GM20000 (cell line): ENCODE measurements at regions not wholly inside any gene's neighbourhood (a gene's known extent, or its start where the extent isn't known, plus 50 kb on each side); places are given as distances from the start of the nearest gene placed in this dataset.

Experiments used
- DNase-seq: peaks from one replicate; pipeline ENCODE4 v3.0.0; 2012; ENCODE audit warnings: low spot score
- CTCF ChIP-seq: IDR thresholded peaks from 2 replicates; pipeline ENCODE4 v1.5.1; 2012; ENCODE audit warnings: mild to moderate bottlenecking, control low read depth; ENCODE audit errors: extremely low read depth, missing control alignments

DNA sequence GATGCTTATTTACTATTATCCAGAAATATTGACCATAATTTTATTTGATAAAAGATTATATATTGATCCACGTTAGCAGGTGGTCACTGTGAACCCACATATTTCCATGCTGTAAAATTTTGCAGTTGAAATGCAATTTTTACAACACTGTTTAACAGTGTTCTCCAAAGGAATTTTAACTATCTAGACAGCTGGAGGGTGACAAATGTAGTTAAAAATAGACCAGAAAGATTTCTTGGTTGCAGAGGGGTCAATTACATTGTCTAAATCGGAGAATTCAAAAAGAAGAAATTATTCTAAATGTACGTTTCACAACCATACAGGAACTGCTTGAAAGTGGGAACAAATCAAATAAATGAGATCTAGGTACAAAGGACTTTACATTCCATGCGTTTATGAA lies 625.2 kb upstream of the NCAM2 start:
- DNase-seq: no peak
- no peak for TF ChIP-seq CTCF

GRCh38 chr21:20377250-20377649 lies 621.0 kb upstream of the NCAM2 start:
- no peak for DNase-seq
- no peak for TF ChIP-seq CTCF

DNA sequence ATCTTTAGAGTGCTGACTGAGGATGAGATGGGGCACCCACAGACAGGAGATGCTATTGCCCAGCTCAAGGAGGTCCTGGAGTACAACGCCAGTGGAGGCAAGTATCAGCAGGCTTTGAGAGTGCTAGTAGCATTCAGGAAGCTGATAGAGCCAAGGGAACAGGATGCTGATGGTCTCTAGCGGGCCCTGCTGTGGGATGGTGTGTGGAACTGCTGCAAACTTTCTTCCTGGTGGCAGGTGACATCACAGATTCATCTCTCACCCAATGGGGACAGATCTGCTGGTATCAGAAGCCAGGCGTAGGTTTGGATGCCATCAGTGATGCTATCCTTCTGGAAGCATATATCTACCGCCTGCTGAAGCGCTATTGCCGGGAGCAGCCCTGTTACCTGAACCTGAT lies 609.8 kb upstream of the NCAM2 start:
- DNase-seq: no peak
- TF ChIP-seq CTCF: no peak

- no peak for DNase-seq
- TF ChIP-seq CTCF: no peak
These were observed 601.4 kb upstream of the NCAM2 start for GRCh38 chr21:20396798-20397197.

- no peak for DNase-seq
- no peak for TF ChIP-seq CTCF
These were observed 593.3 kb upstream of the NCAM2 start for GRCh38 chr21:20404915-20405314.

DNA sequence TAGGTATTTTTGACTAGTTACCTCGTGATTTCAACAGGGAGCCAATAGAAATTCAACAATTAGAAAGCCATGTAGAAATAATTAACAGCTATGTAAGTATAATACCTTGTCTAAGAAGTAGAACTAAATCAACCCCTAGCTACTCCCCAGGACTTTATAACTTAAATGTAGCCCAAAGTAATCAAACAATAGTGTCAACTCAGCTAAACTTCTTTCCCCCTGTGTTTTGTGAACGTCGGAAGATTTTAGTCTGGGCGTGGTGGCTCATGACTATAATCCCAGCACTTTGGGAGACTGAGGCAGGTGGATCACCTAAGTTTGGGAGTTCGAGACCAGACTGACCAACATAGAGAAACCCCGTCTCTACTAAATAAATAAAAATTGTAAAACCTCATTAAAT lies 579.9 kb upstream of the NCAM2 start:
- no peak for DNase-seq
- TF ChIP-seq CTCF: no peak

DNA sequence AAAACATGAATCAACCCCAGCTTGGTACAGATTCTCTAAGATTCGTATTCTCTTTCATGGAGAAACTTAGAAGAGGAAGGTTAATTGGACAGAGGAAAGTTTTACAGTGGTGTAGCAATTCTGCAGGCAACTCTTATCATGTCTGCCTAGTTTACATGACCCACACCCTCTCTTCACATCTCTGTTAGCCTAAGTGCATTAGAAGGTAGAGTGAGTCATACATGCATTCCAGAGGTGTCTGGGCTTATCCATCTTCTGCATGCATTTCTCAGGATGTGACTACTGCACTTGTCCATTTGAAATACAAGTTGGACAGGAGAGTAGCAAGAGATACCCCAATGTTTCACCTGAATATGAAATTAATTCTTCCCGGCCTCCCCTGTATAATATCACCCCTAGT lies 578.4 kb upstream of the NCAM2 start:
- no peak for TF ChIP-seq CTCF
- no peak for DNase-seq

- no peak for TF ChIP-seq CTCF
- no peak for DNase-seq
These were observed 573.3 kb upstream of the NCAM2 start for GRCh38 chr21:20424943-20425342.
